ENCODE measurements at regions not wholly inside any gene's neighbourhood (a gene's known extent, or its start where the extent isn't known, plus 50 kb on each side); places are given as distances from the start of the nearest gene placed in this dataset.

DNA sequence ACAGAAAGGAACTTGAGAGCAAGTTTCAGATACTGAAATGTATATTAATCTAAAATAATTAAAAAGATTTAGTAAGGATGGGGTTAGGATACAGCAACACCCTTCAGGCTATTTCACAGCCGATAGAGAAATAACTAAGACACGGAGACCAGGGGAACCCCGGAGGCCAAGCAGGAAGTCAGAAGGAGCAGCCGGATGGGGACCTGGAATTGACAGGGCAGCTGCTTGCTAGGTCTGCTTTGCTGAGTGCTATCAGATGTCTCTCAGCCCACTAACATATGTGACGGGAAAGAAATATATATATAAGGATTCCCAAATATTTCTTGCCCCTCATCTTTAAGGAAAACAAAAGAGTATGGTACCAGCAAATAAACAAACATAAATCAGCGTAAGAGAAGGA lies 154.1 kb upstream of the CDH5 start:
- Histone ChIP-seq H3K4me1 (no peaks in the 10 kb centered on the region), H3K4me3 (no peak overlapping the region), H3K9me3 (no peaks in the 10 kb centered on the region), H3K36me3 (no peaks in the 10 kb centered on the region), H3K27ac (no peak overlapping the region), H3K27me3 (no peaks in the 10 kb centered on the region)
- DNase-seq, result no peak
- no peak for TF ChIP-seq POLR2A (IDR thresholded peaks at IDR 0.05)
- TF ChIP-seq, protein P1, sequence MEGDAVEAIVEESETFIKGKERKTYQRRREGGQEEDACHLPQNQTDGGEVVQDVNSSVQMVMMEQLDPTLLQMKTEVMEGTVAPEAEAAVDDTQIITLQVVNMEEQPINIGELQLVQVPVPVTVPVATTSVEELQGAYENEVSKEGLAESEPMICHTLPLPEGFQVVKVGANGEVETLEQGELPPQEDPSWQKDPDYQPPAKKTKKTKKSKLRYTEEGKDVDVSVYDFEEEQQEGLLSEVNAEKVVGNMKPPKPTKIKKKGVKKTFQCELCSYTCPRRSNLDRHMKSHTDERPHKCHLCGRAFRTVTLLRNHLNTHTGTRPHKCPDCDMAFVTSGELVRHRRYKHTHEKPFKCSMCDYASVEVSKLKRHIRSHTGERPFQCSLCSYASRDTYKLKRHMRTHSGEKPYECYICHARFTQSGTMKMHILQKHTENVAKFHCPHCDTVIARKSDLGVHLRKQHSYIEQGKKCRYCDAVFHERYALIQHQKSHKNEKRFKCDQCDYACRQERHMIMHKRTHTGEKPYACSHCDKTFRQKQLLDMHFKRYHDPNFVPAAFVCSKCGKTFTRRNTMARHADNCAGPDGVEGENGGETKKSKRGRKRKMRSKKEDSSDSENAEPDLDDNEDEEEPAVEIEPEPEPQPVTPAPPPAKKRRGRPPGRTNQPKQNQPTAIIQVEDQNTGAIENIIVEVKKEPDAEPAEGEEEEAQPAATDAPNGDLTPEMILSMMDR (IDR thresholded peaks at IDR 0.05), result no peak

DNA sequence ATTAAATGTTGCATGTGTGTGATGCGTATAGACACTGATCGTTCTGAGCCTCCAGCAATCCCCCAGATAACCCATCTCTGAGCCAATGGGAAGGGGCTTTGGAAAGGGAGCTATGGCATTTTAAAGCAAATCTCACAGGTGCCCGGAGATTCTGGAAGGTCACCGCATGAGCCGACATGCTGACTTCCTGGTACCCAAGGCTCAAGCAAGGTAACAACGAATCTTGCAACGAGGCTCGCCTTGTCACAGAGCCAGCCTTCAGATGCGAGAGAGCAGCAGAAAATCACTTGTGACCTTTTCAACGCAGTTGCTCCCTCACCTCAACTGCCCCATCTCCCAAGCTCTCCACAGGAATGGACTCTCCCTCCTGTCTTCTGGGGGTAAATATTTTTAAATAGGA lies 154.8 kb upstream of the CDH5 start:
- no peak for DNase-seq
- no peak overlapping the region for H3K4me3 ChIP-seq
- H3K27ac ChIP-seq, result no peak overlapping the region
- no peaks in the 10 kb centered on the region for H3K9me3 ChIP-seq
- TF ChIP-seq, protein P1 (IDR thresholded peaks at IDR 0.05), result no peak
- TF ChIP-seq POLR2A (IDR thresholded peaks at IDR 0.05), result no peak
- no peaks in the 10 kb centered on the region for H3K4me1 ChIP-seq
- no peaks in the 10 kb centered on the region for H3K36me3 ChIP-seq
- no peaks in the 10 kb centered on the region for H3K27me3 ChIP-seq

DNA sequence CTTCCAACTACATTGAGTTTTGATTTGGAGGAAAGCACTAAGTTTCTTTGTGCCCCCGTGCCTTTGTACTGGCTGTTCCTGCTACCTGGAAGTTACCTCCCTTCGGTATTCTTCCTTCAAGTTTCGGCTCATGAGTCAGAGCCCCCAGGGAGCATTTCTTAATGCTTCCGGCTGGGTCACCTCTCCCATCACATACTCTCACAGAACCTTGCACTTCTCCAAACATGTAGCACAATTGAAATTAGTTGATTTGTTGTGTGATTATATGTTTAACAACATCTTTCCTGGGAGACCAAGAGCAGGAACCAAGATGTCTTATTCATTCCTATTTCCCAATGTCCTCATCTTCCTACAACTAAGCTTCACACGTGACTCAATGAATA lies 158.6 kb upstream of the CDH5 start:
- H3K27ac ChIP-seq, result no peak overlapping the region
- DNase-seq, result no peak

DNA sequence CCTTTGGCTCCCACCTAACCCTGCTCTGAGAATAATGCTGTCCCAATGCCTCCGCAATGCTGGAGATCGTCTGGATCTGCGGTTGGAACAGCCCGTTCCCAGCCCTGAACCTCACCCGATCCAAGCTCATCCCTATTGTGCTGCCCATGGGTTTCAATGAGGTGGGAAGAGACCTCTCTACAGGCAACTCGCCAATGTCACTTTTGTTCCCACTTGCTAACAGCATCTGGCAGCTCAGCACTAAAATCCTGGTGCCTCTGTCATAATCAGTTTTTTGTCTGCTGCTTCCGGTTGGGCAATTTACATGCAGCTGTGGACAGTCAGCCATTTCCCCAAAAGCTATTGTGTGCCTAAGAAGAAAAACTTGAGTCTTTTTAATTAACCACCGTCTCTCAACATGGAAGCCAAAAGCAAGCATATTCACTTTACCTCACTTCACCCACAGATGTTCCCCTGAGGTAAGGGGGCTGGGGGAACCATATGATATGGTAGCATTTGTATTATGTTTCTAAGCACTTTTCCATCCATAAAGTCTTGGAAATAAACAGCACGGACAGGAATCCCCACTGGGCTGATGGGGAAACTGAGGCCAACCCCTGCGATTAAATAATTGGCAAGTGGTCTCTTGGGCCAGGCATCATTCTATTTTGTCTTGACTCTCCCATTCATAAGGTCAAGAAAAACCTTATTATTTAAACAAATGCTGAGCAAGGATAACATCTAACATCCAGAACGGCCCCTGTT lies 159.2 kb upstream of the CDH5 start:
- TF ChIP-seq, protein P1 (IDR thresholded peaks at IDR 0.05), result no peak
- no peak for TF ChIP-seq POLR2A (IDR thresholded peaks at IDR 0.05)
- Histone ChIP-seq H3K27ac (peak overlapping the region in 1 of 4 donors; percentile 28), H3K4me1 (no peaks in the 10 kb centered on the region), H3K9me3 (no peaks in the 10 kb centered on the region), H3K36me3 (no peaks in the 10 kb centered on the region), H3K4me3 (no peak overlapping the region), H3K27me3 (no peaks in the 10 kb centered on the region)
- no peak for DNase-seq

More for the DNA sequence above, 158.6 kb upstream of the CDH5 start:
- Histone ChIP-seq H3K27me3 (no peaks in the 10 kb centered on the region), H3K4me3 (no peak overlapping the region), H3K36me3 (no peaks in the 10 kb centered on the region), H3K9me3 (no peaks in the 10 kb centered on the region), H3K4me1 (no peaks in the 10 kb centered on the region)
- TF ChIP-seq, protein P1 (IDR thresholded peaks at IDR 0.05), result no peak
- TF ChIP-seq POLR2A (IDR thresholded peaks at IDR 0.05), result no peak

DNA sequence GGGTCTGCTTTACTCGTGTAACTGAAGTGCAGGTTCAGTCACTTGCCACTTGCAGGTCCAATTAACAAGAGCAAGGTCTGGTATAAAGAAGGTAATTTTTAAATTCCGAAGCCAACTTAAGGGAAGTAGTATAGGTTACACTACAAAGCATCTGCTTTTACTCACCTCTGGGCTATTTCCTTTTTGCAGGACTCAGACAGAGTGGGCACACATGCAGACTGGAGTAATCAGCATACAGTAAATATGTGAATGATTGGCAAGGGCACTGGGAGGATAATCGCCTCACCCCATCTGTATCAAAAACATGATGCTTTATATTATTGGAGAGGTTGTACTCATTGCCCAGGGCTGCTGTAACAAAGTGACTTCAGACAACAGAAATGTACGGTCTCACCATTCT lies 160.1 kb upstream of the CDH5 start:
- DNase-seq, result no peak
- TF ChIP-seq POLR2A (IDR thresholded peaks at IDR 0.05), result no peak
- TF ChIP-seq, protein P1 (IDR thresholded peaks at IDR 0.05), result no peak

More for the DNA sequence above, 160.1 kb upstream of the CDH5 start:
- H3K36me3 ChIP-seq, result no peaks in the 10 kb centered on the region
- no peaks in the 10 kb centered on the region for H3K4me1 ChIP-seq
- no peak overlapping the region for H3K27ac ChIP-seq
- H3K27me3 ChIP-seq, result no peaks in the 10 kb centered on the region
- no peak overlapping the region for H3K4me3 ChIP-seq
- no peaks in the 10 kb centered on the region for H3K9me3 ChIP-seq

Measured in Peyer's patch (tissue), 4 donors.